PC-9 (cell line): ENCODE measurements at regions not wholly inside any gene's neighbourhood (a gene's known extent, or its start where the extent isn't known, plus 50 kb on each side); places are given as distances from the start of the nearest gene placed in this dataset.

ENCODE experiments used
- CTCF ChIP-seq: fragments of 200-600 bp; sonication (generic); conservative IDR thresholded peaks from 2 replicates; pipeline ENCODE4 v1.6.1; 2017; ENCODE audit warnings: mixed run types, antibody characterized with exemption, mild to moderate bottlenecking, moderate library complexity
- EZH2 ChIP-seq: fragments of 200-600 bp; sonication (generic); IDR thresholded peaks from 2 replicates; pipeline ENCODE4 v1.8.0; 2017; ENCODE audit warnings: antibody characterized with exemption, low read depth

DNA sequence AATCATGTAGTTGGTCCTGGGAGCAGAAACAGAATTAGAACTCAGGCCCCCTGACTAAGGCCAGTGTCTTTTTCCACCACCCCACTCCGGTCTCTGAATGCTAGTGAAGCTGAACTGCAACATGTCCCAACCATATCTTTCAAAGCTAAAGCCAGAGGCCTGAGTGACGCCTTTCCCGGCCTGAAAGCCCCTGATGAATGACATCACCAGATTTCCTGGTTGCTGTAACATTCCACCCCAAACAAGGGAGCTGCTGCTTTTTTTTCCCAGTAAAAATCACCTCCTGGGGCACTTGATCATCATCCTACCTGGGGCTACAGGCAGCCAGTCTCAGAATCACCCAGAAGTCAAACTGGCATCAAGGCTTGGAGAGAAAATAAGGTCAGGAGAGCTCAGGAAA lies 162.7 kb downstream of the ARL4C start:
- TF ChIP-seq CTCF (no peak), EZH2 (no peak)
